ENCODE measurements at regions not wholly inside any gene's neighbourhood (a gene's known extent, or its start where the extent isn't known, plus 50 kb on each side); places are given as distances from the start of the nearest gene placed in this dataset.

- TF ChIP-seq ZNF518B (CRISPR knock-in tag; IDR thresholded peaks at IDR 0.05): no peak
- no peak for TF ChIP-seq ZNF398 (CRISPR knock-in tag; IDR thresholded peaks at IDR 0.05)
- no peak for TF ChIP-seq SMAD1 (IDR thresholded peaks at IDR 0.05; ENCODE audit: low read depth, low read length, partially characterized antibody)
- no peak for TF ChIP-seq MAX (CRISPR knock-in tag; IDR thresholded peaks at IDR 0.05)
- no peak for TF ChIP-seq ZNF57 (CRISPR knock-in tag; IDR thresholded peaks at IDR 0.05)
- TF ChIP-seq BRD4 (IDR thresholded peaks at IDR 0.05): no peak
- no peak for TF ChIP-seq ARNT (IDR thresholded peaks at IDR 0.05)
- no peak for TF ChIP-seq EP400 (IDR thresholded peaks at IDR 0.05)
- no peak for TF ChIP-seq XRCC3 (IDR thresholded peaks at IDR 0.05)
- TF ChIP-seq ZNF384 (IDR thresholded peaks at IDR 0.05; ENCODE audit: low read depth, low read length): no peak
- no peak for TF ChIP-seq KLF6 (CRISPR knock-in tag; IDR thresholded peaks at IDR 0.05; ENCODE audit: borderline replicate concordance)
- no peak for TF ChIP-seq NFYB (IDR thresholded peaks at IDR 0.05; ENCODE audit: extremely low read depth, insufficient read length)
- peak; percentile 39; the same call in 1 of the 2 replicates for TF ChIP-seq MAFF (IDR thresholded peaks at IDR 0.05; ENCODE audit: low read length)
- TF ChIP-seq SFPQ (IDR thresholded peaks at IDR 0.05; ENCODE audit: low read depth, low read length): no peak
- TF ChIP-seq JUN (IDR thresholded peaks at IDR 0.05; ENCODE audit: borderline replicate concordance, low read depth, low read length): no peak
- TF ChIP-seq JUN (CRISPR knock-in tag; IDR thresholded peaks at IDR 0.05; ENCODE audit: borderline replicate concordance): no peak
- no peak for TF ChIP-seq USF1 (CRISPR knock-in tag; IDR thresholded peaks at IDR 0.05)
- TF ChIP-seq ZNF316 (IDR thresholded peaks at IDR 0.05): peak; percentile 55
Measured at GRCh38 chr15:97836003-97836402, 124.5 kb upstream of the ARRDC4 start (continued).

Data from K562 (cell line).